ENCODE measurements at regions not wholly inside any gene's neighbourhood (a gene's known extent, or its start where the extent isn't known, plus 50 kb on each side); places are given as distances from the start of the nearest gene placed in this dataset.

GRCh38 chr7:84509522-84509921 is 314.9 kb upstream of the SEMA3A start:
- TF ChIP-seq CTCF (IDR thresholded peaks at IDR 0.05; ENCODE audit: low read depth, low read length), result no peak
- no peak for TF ChIP-seq EZH2phosphoT487 (IDR thresholded peaks at IDR 0.05; ENCODE audit: low read depth)

Data from OCI-LY3 (cell line).